T-helper 2 cell treated with Interferon-gamma antibody and Interleukin-4, amounts not matched to agents 5 μg/mL and 100 μg/mL, for 36 hours (primary cell): ENCODE measurements at regions not wholly inside any gene's neighbourhood (a gene's known extent, or its start where the extent isn't known, plus 50 kb on each side); places are given as distances from the start of the nearest gene placed in this dataset.

ENCODE experiments used
- DNase-seq: peaks from one replicate; pipeline ENCODE4 v3.0.0; 2021; ENCODE audit warnings: low spot score
- H3K27ac Mint-ChIP-seq: one replicate; pipeline ENCODE4 v1.8.0; 2021; ENCODE audit warnings: mild to moderate bottlenecking, mixed read lengths
- H3K27me3 Mint-ChIP-seq: one replicate; pipeline ENCODE4 v1.8.0; 2021; ENCODE audit warnings: low read depth, mixed read lengths
- H3K36me3 Mint-ChIP-seq: one replicate; pipeline ENCODE4 v1.8.0; 2021; ENCODE audit warnings: low read depth, mixed read lengths
- H3K4me1 Mint-ChIP-seq: one replicate; pipeline ENCODE4 v1.8.0; 2021; ENCODE audit warnings: low read depth, mixed read lengths
- H3K4me3 Mint-ChIP-seq: one replicate; pipeline ENCODE4 v1.8.0; 2022; ENCODE audit warnings: mild to moderate bottlenecking, moderate library complexity, mixed read lengths
- H3K9me3 Mint-ChIP-seq: one replicate; pipeline ENCODE4 v1.8.0; 2021; ENCODE audit warnings: mixed read lengths

- H3K27ac Mint-ChIP-seq, result no peak overlapping the region
- DNase-seq, result no peak
- H3K36me3 Mint-ChIP-seq, result no peaks in the 10 kb centered on the region
- peaks cover 2% of the 10 kb centered on the region for H3K27me3 Mint-ChIP-seq
- no peaks in the 10 kb centered on the region for H3K4me1 Mint-ChIP-seq
- H3K4me3 Mint-ChIP-seq, result no peak overlapping the region
- H3K9me3 Mint-ChIP-seq, result no peaks in the 10 kb centered on the region
Observed at GRCh38 chr12:105847068-105847467, 291.7 kb downstream of the NUAK1 start.

GRCh38 chr12:105848286-105848685 is 290.5 kb downstream of the NUAK1 start:
- Mint-ChIP-seq H3K4me1 (no peaks in the 10 kb centered on the region), H3K27ac (no peak overlapping the region), H3K9me3 (no peaks in the 10 kb centered on the region), H3K27me3 (peaks cover 2% of the 10 kb centered on the region), H3K4me3 (no peak overlapping the region), H3K36me3 (no peaks in the 10 kb centered on the region)
- DNase-seq, result no peak

DNA sequence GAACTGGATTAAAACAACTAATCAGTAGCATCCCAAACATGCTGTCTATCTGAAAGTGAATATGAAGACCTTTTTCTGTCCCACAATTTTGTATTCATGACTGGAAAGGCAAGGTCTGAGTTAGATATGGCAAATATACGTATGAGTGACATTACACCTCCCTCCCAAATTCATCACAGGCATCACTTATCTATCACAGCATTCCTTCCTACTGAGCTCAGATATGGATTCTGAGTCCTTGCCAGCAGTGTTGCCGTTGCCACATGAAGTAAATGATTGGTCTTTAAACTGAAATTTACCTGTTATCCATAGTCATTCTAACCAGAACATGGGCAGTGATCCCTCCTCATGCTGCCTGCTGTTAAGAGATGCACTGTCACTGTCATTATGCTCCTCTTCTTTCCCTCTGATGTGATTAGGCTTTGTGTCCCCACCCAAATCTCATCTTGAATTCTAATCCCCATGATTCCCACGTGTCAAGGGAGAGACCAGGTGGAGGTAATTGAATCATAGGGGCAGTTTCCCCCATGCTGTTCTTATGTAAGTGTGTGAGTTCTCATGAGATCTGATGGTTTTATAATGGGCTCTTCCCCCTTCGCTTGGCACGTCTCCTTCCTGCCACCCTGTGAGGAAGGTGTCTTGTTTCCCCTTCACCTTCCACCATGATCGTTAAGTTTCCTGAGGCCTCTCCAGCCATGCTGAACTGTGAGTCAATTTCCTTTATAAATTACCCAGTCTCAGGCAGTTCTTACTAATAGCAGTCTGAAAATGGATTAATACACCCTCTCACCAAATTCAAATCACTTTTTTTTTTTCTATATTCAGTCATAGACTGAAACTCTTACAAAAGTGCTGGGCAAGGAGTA is 288.4 kb downstream of the NUAK1 start:
- Mint-ChIP-seq H3K27ac (no peak overlapping the region), H3K36me3 (no peaks in the 10 kb centered on the region), H3K27me3 (peaks cover 5% of the 10 kb centered on the region), H3K9me3 (no peaks in the 10 kb centered on the region), H3K4me3 (no peak overlapping the region), H3K4me1 (no peaks in the 10 kb centered on the region)
- DNase-seq, result no peak

- Mint-ChIP-seq H3K4me3 (no peak overlapping the region), H3K27ac (no peak overlapping the region), H3K27me3 (peaks cover 6% of the 10 kb centered on the region), H3K4me1 (no peaks in the 10 kb centered on the region), H3K36me3 (no peaks in the 10 kb centered on the region), H3K9me3 (no peaks in the 10 kb centered on the region)
- DNase-seq, result no peak
Observed at GRCh38 chr12:105852496-105852895, 286.3 kb downstream of the NUAK1 start.

- Mint-ChIP-seq H3K27me3 (peaks cover 6% of the 10 kb centered on the region), H3K36me3 (no peaks in the 10 kb centered on the region), H3K4me3 (no peak overlapping the region), H3K4me1 (no peaks in the 10 kb centered on the region), H3K9me3 (no peaks in the 10 kb centered on the region), H3K27ac (no peak overlapping the region)
- no peak for DNase-seq
Observed at GRCh38 chr12:105852951-105853350, 285.8 kb downstream of the NUAK1 start.

DNA sequence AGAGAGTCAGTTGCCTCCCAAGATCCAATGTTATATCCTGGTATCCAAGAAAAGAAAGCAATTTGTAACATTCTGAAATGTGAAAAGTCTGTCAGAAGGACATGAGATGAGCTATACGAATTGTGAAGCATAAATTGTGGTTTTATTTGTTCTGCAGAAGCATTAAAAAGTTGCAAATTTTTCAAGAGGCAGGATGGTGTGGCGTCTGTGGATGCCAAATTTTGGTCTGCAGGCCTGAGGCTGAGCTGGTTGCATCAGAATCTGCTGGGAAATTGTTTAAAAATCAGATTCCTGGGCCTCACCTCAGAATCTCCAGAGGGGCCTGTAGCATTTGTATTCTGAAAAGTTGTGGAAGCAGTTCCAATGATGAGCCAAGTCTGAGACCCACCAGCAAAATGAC is 284.7 kb downstream of the NUAK1 start:
- Mint-ChIP-seq H3K27me3 (peaks cover 6% of the 10 kb centered on the region), H3K36me3 (no peaks in the 10 kb centered on the region), H3K4me1 (no peaks in the 10 kb centered on the region), H3K4me3 (no peak overlapping the region), H3K9me3 (no peaks in the 10 kb centered on the region), H3K27ac (no peak overlapping the region)
- DNase-seq, result no peak

DNA sequence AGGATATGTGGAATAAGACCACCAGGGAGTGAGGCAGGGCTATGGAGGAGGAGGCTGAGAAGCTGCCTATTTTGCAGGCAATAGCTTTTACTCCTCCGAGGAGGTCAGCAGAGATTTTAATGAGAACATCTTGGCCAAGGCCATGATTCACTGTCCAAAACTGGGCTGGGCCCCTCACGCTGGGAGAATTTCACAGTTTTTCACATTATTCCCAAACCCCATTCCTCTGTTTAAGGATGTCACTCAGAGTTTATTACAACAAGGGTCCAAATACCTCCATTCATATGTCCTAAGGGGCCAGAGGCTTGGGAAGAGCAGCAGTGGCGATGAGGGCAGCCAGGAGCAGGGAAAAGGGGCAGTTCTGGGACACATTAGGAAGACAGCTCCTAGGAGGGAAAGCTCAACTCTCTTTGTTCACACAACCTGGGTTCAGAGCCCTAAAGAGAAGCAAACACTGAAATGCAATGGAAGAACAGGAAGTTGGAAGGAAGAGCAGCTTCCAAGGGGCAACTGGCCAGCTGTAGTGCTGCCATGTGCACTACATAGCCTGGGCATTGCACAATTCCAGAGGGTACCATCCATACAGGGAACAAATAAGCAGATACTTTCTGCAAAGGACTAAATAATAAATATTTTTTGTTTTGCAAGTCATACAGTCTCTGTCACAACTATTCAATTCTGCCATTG is 283.2 kb downstream of the NUAK1 start:
- H3K27ac Mint-ChIP-seq, result no peak overlapping the region
- H3K4me3 Mint-ChIP-seq, result no peak overlapping the region
- no peak for DNase-seq
- no peaks in the 10 kb centered on the region for H3K9me3 Mint-ChIP-seq
- no peaks in the 10 kb centered on the region for H3K36me3 Mint-ChIP-seq
- no peaks in the 10 kb centered on the region for H3K4me1 Mint-ChIP-seq
- peaks cover 3% of the 10 kb centered on the region for H3K27me3 Mint-ChIP-seq

- Mint-ChIP-seq H3K4me1 (no peaks in the 10 kb centered on the region), H3K4me3 (no peak overlapping the region), H3K36me3 (no peaks in the 10 kb centered on the region), H3K27ac (no peak overlapping the region), H3K9me3 (no peaks in the 10 kb centered on the region), H3K27me3 (peaks cover 3% of the 10 kb centered on the region)
- no peak for DNase-seq
Observed at GRCh38 chr12:105856048-105856405, 282.7 kb downstream of the NUAK1 start.

DNA sequence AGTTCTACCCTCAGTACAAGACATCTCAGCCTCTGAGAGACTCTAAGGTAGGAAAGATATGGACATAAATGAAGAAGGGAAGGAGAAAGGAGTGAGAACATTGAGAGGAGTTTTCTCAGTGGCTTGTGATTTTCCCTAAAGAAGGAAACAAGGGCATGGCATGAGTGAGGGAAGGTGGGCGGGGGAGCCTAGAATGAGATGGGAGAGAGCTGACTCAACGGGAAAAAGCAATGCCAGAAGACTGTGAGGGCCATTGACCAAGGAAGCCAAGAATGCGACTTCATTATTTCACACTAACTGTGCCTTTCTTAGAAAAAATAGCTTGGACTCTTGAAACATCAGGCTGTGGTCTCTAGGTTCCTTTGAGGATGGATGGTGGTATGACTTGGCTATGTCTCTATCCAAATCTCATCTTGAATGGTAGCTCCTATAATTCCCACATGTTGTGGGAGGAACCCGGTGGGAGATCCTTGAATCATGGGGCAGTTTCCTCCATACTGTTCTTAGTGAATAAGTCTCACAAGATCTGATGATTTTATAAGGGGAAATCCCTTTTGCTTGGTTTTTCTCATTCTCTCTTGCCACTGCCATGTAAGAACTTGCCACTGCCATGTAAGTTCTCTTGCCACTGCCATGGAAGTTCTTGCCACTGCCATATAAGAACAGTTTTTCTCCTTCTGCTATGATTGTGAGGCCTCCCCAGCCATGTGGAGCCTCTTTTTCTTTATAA is 279.6 kb downstream of the NUAK1 start:
- no peak overlapping the region for H3K27ac Mint-ChIP-seq
- peaks cover 3% of the 10 kb centered on the region for H3K27me3 Mint-ChIP-seq
- H3K4me1 Mint-ChIP-seq, result no peaks in the 10 kb centered on the region
- DNase-seq, result no peak
- H3K36me3 Mint-ChIP-seq, result no peaks in the 10 kb centered on the region
- H3K4me3 Mint-ChIP-seq, result no peak overlapping the region
- no peaks in the 10 kb centered on the region for H3K9me3 Mint-ChIP-seq

- Mint-ChIP-seq H3K36me3 (no peaks in the 10 kb centered on the region), H3K4me3 (no peak overlapping the region), H3K27ac (no peak overlapping the region), H3K4me1 (no peaks in the 10 kb centered on the region), H3K27me3 (no peaks in the 10 kb centered on the region), H3K9me3 (no peaks in the 10 kb centered on the region)
- no peak for DNase-seq
Observed at GRCh38 chr12:105860561-105861207, 278.1 kb downstream of the NUAK1 start.

GRCh38 chr12:105861227-105861626 is 277.5 kb downstream of the NUAK1 start:
- no peaks in the 10 kb centered on the region for H3K27me3 Mint-ChIP-seq
- no peaks in the 10 kb centered on the region for H3K4me1 Mint-ChIP-seq
- H3K27ac Mint-ChIP-seq, result no peak overlapping the region
- no peaks in the 10 kb centered on the region for H3K9me3 Mint-ChIP-seq
- no peak overlapping the region for H3K4me3 Mint-ChIP-seq
- DNase-seq, result no peak
- no peaks in the 10 kb centered on the region for H3K36me3 Mint-ChIP-seq

DNA sequence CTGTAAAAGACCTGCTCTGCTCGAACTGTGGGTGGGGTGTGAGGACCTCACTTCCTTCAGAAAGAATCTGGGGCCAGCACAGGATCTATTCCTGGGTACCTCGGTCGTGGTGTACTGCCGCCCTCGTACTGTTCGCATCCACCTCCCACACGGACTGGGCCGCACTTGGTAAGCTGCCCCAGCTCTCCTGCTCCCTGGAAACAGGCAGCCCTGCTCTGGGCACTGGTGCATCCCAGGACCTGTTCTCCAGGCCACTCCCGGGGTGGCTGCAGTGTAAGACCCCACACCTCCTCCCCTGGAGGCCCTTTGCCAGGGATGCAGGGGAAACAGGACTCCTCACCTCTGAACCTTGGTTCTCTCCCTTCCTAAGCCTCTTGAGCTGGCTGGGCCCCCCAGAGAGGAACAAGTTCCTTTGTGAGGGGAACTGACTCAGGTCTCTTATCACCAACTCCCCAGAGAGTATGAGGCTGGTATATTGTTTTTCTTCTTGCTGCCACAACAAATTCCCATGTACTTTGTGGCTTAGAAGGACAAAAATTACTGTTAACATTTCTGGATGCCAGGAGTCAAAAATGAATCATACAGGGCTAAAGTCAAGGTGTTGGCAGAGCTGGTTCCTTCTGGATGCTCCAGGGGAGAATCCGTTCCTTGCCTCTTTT is 276.5 kb downstream of the NUAK1 start:
- DNase-seq, result no peak
- H3K4me1 Mint-ChIP-seq, result no peaks in the 10 kb centered on the region
- H3K36me3 Mint-ChIP-seq, result no peaks in the 10 kb centered on the region
- H3K9me3 Mint-ChIP-seq, result no peaks in the 10 kb centered on the region
- no peaks in the 10 kb centered on the region for H3K27me3 Mint-ChIP-seq
- H3K4me3 Mint-ChIP-seq, result no peak overlapping the region
- no peak overlapping the region for H3K27ac Mint-ChIP-seq

- H3K4me3 Mint-ChIP-seq, result no peak overlapping the region
- no peak for DNase-seq
- H3K27ac Mint-ChIP-seq, result no peak overlapping the region
- H3K4me1 Mint-ChIP-seq, result no peaks in the 10 kb centered on the region
- H3K27me3 Mint-ChIP-seq, result no peaks in the 10 kb centered on the region
- H3K9me3 Mint-ChIP-seq, result no peaks in the 10 kb centered on the region
- no peaks in the 10 kb centered on the region for H3K36me3 Mint-ChIP-seq
Observed at GRCh38 chr12:105864316-105864715, 274.4 kb downstream of the NUAK1 start.
